OCI-LY7 (cell line): ENCODE measurements at regions not wholly inside any gene's neighbourhood (a gene's known extent, or its start where the extent isn't known, plus 50 kb on each side); places are given as distances from the start of the nearest gene placed in this dataset.

ENCODE experiments used
- BruUV-seq: library from RNA; stranded (reverse); fragments of 400-500 nt; replicated peaks from 2 replicates; lab custom pipeline; 2021; lab: Mats Ljungman, UMichigan
- CTCF ChIA-PET: fragments of 300-600 bp; sonication (Branson Sonifier 250); formaldehyde crosslinking; loops from one replicate; lab custom pipeline; 2022; ENCODE audit warnings: antibody characterized with exemption; ENCODE audit not compliant: unreplicated experiment; lab: Charles Lee
- POLR2A ChIA-PET: fragments of 300-600 bp; sonication (Branson Sonifier 250); formaldehyde crosslinking; loops from one replicate; lab custom pipeline; 2022; ENCODE audit warnings: antibody characterized with exemption; lab: Charles Lee
- DNase-seq: peaks from one replicate; pipeline ENCODE4 v3.0.0-alpha.2; 2015; ENCODE audit warnings: low spot score
- H2AFZ ChIP-seq: fragments of 200-600 bp; sonication (generic), shearing (Covaris generic); 2 replicates; pipeline ENCODE4 v1.6.1; 2014; ENCODE audit warnings: mild to moderate bottlenecking, antibody characterized with exemption, low read length, moderate library complexity
- H3K27ac ChIP-seq: fragments of 200-600 bp; sonication (generic); 2 replicates; pipeline ENCODE4 v1.5.1; 2014; ENCODE audit warnings: mixed run types, low read depth, mild to moderate bottlenecking, moderate library complexity, low read length, inconsistent platforms; ENCODE audit not compliant: poor library complexity, severe bottlenecking
- H3K36me3 ChIP-seq: fragments of 200-600 bp; sonication (generic); 2 replicates; pipeline ENCODE4 v1.6.1; 2014; ENCODE audit warnings: mild to moderate bottlenecking, antibody characterized with exemption, low read length, moderate library complexity, mixed read lengths; ENCODE audit not compliant: insufficient read depth
- H3K4me1 ChIP-seq: fragments of 200-600 bp; sonication (generic); 2 replicates; pipeline ENCODE4 v1.5.1; 2014; ENCODE audit warnings: mild to moderate bottlenecking, low read length; ENCODE audit not compliant: insufficient read depth, poor library complexity, severe bottlenecking
- H3K4me2 ChIP-seq: fragments of 200-600 bp; sonication (generic); 2 replicates; pipeline ENCODE4 v1.6.1; 2014; ENCODE audit warnings: mild to moderate bottlenecking, low read length
- H3K4me3 ChIP-seq: fragments of 200-600 bp; sonication (generic); 2 replicates; pipeline ENCODE4 v1.5.1; 2014; ENCODE audit warnings: mild to moderate bottlenecking, low read depth, low read length; ENCODE audit not compliant: poor library complexity, severe bottlenecking
- H3K79me2 ChIP-seq: fragments of 200-600 bp; sonication (generic); 2 replicates; pipeline ENCODE4 v1.6.1; 2016; ENCODE audit warnings: low read depth, mild to moderate bottlenecking, low read length, moderate library complexity, mixed read lengths; ENCODE audit not compliant: insufficient read depth
- H3K9me2 ChIP-seq: fragments of 200-600 bp; sonication (generic); 2 replicates; pipeline ENCODE4 v1.6.1; 2016; ENCODE audit warnings: mild to moderate bottlenecking, low read length, mixed read lengths; ENCODE audit not compliant: insufficient read depth
- H3K9me3 ChIP-seq: fragments of 200-600 bp; sonication (generic); 2 replicates; pipeline ENCODE4 v1.6.1; 2014; ENCODE audit warnings: mild to moderate bottlenecking, mixed run types, low read length, mixed read lengths
- H4K20me1 ChIP-seq: fragments of 200-600 bp; sonication (generic); 2 replicates; pipeline ENCODE4 v1.6.1; 2014; ENCODE audit warnings: mild to moderate bottlenecking, antibody characterized with exemption, low read length, moderate library complexity, mixed read lengths; ENCODE audit not compliant: insufficient read depth
- CTCF ChIP-seq: fragments of 200-600 bp; sonication (generic); conservative IDR thresholded peaks from 2 replicates; pipeline ENCODE4 v1.5.1; 2014; ENCODE audit warnings: mild to moderate bottlenecking, antibody characterized with exemption, low read length, moderate library complexity, mixed read lengths
- EZH2phosphoT487 ChIP-seq: fragments of 200-600 bp; sonication (generic); IDR thresholded peaks from 2 replicates; pipeline ENCODE4 v1.6.1; 2018; ENCODE audit warnings: low read depth, borderline replicate concordance, mild to moderate bottlenecking, mixed run types, antibody characterized with exemption, low read length, moderate library complexity, mixed read lengths
- intact Hi-C: fragments of 100-400 bp; cut with micrococcal nuclease; formaldehyde crosslinking; loops from one replicate; pipeline ENCODE4 v1.10.0; 2022; ENCODE audit not compliant: unreplicated experiment

- Histone ChIP-seq H3K9me2 (no peaks in the 10 kb centered on the region), H3K4me1 (peaks cover 5% of the 10 kb centered on the region), H3K79me2 (no peaks in the 10 kb centered on the region), H3K9me3 (no peaks in the 10 kb centered on the region), H3K27ac (no peak overlapping the region), H3K4me2 (no peak overlapping the region), H3K36me3 (no peaks in the 10 kb centered on the region), H4K20me1 (no peaks in the 10 kb centered on the region), H3K4me3 (no peak overlapping the region), H2AFZ (no peak overlapping the region)
- DNase-seq: no peak
- BruUV-seq: no TSS peak
- ChIA-PET POLR2A (interaction anchor here (0.6 kb wide), 1 partner anchor 270 kb away, joined by 3 read pairs; no protein-coding TSS in a partner anchor), CTCF (no interaction called here)
- no peak for TF ChIP-seq CTCF
- TF ChIP-seq EZH2phosphoT487: no peak
- intact Hi-C loops: no loop called here
Observed at GRCh38 chrX:42276982-42277690, 353.8 kb upstream of the CASK start.

- Histone ChIP-seq H3K4me1 (peaks cover 5% of the 10 kb centered on the region), H3K9me3 (no peaks in the 10 kb centered on the region), H3K4me3 (no peak overlapping the region), H4K20me1 (no peaks in the 10 kb centered on the region), H3K4me2 (no peak overlapping the region), H2AFZ (no peak overlapping the region), H3K9me2 (no peaks in the 10 kb centered on the region), H3K27ac (no peak overlapping the region), H3K79me2 (no peaks in the 10 kb centered on the region), H3K36me3 (no peaks in the 10 kb centered on the region)
- POLR2A ChIA-PET: no interaction called here
- no peak for DNase-seq
- CTCF ChIA-PET: no interaction called here
- intact Hi-C loops: no loop called here
- TF ChIP-seq CTCF (no peak), EZH2phosphoT487 (no peak)
- BruUV-seq: no TSS peak
Observed at GRCh38 chrX:42274151-42274550, 350.8 kb upstream of the CASK start.

- no TSS peak for BruUV-seq
- CTCF ChIA-PET: no interaction called here
Observed at GRCh38 chrX:42273387-42273786, 350.0 kb upstream of the CASK start.

More at GRCh38 chrX:42273387-42273786, 350.0 kb upstream of the CASK start:
- TF ChIP-seq CTCF (no peak), EZH2phosphoT487 (no peak)
- Histone ChIP-seq H3K36me3 (no peaks in the 10 kb centered on the region), H3K4me2 (no peak overlapping the region), H3K27ac (no peak overlapping the region), H3K4me1 (peaks cover 5% of the 10 kb centered on the region), H3K4me3 (no peak overlapping the region), H3K79me2 (no peaks in the 10 kb centered on the region), H2AFZ (no peak overlapping the region), H3K9me3 (no peaks in the 10 kb centered on the region), H3K9me2 (no peaks in the 10 kb centered on the region), H4K20me1 (no peaks in the 10 kb centered on the region)
- DNase-seq: no peak
- POLR2A ChIA-PET: no interaction called here
- intact Hi-C loops: no loop called here
